Cardiac muscle cell (in vitro differentiated cells and primary cell): ENCODE measurements at regions not wholly inside any gene's neighbourhood (a gene's known extent, or its start where the extent isn't known, plus 50 kb on each side); places are given as distances from the start of the nearest gene placed in this dataset.

Experiments used
- DNase-seq, 2 donors: peaks; one replicate each; pipeline versions ENCODE4 v3.0.0 to v3.0.0-alpha.2; 2010 to 2017; ENCODE audit warnings: low read depth in 1 of 2, low spot score in 1 of 2
- H3K27ac ChIP-seq: fragments of 200-600 bp; sonication (generic); 2 replicates; pipeline ENCODE4 v1.5.1; 2016
- H3K27me3 ChIP-seq: fragments of 200-600 bp; sonication (generic); 2 replicates; pipeline ENCODE4 v1.6.0; 2016; ENCODE audit warnings: control low read depth
- H3K36me3 ChIP-seq: fragments of 200-600 bp; sonication (generic); 2 replicates; pipeline ENCODE4 v1.5.1; 2016; ENCODE audit warnings: control low read depth
- H3K4me1 ChIP-seq: fragments of 200-600 bp; sonication (generic); 2 replicates; pipeline ENCODE4 v1.8.1; 2017; ENCODE audit warnings: low read depth, mild to moderate bottlenecking, mixed run types
- H3K4me3 ChIP-seq: fragments of 200-600 bp; sonication (generic); 2 replicates; pipeline ENCODE4 v1.5.1; 2016; ENCODE audit warnings: mild to moderate bottlenecking
- H3K9me3 ChIP-seq: fragments of 200-600 bp; sonication (generic); 2 replicates; pipeline ENCODE4 v1.5.1; 2017; ENCODE audit warnings: low read depth, mild to moderate bottlenecking, control low read depth
- CTCF ChIP-seq: IDR thresholded peaks from 2 replicates; pipeline ENCODE4 v1.5.1; 2012; ENCODE audit warnings: low read depth, mild to moderate bottlenecking, low read length

DNA sequence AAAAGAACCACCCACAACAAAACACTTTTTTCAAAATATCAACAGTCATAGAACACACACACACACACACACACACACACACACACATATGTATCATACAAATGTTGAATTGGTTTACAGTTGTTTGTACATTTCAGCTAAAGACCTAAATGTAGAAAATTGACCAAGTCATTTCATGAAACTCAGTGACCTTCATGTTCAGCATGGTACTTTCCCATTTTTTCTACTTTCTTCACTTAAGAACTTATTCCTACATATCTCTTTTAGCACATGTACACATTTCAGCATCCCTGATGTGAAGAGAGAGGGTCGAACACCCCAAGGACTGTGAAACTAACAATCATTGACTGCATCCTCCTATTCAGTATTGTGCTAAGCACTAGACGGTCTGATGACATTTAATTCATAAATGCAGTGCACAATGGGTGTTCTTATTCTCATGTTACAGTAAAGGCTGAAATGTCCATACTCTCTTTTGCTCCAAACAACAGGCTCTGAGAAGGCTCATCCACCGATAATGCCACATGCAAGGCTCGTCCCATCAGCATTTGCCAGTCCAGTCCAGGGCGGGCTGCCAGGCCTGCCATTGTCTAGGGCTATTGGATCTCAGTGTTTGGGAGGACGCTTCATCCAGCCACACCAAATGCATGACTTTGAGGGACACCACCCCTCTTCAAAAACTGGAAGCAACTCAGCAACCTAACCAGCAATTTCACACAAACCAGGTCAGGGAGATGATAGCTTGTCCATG lies 150.1 kb upstream of the RUNX1 start:
- Histone ChIP-seq H3K27me3 (peaks cover 59% of the 10 kb centered on the region), H3K9me3 (no peaks in the 10 kb centered on the region), H3K36me3 (no peaks in the 10 kb centered on the region), H3K4me1 (no peaks in the 10 kb centered on the region), H3K27ac (no peak overlapping the region), H3K4me3 (no peak overlapping the region)
- DNase-seq = no peak
- no peak for TF ChIP-seq CTCF

GRCh38 chr21:35198565-35198964 lies 149.5 kb upstream of the RUNX1 start:
- DNase-seq = no peak
- Histone ChIP-seq H3K27ac (no peak overlapping the region), H3K4me3 (no peak overlapping the region), H3K27me3 (peaks cover 53% of the 10 kb centered on the region), H3K4me1 (no peaks in the 10 kb centered on the region), H3K36me3 (no peaks in the 10 kb centered on the region), H3K9me3 (no peaks in the 10 kb centered on the region)
- no peak for TF ChIP-seq CTCF

DNA sequence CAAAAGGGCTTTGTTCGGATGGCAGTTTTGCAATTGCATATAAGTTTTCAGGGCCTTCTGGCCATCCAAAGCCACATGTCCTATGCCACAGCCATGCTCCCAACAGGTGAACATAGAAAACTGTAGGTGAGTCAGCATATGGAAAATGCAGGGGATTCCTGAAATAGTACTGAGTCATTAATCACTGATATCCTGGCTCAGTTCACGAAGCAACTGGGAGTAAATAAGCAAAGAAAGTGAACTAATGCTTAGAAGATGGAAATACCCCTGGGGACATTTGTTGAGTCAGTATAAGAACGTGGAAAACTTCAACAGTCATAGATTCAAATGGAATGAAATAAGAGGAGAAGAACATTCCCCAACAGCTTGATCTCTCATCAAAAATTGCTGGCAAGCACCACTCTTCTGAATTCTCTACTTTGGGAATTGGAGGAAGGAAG lies 148.9 kb upstream of the RUNX1 start:
- DNase-seq = peak in 1 of 2 donors; percentile 79
- Histone ChIP-seq H3K4me3 (no peak overlapping the region), H3K9me3 (no peaks in the 10 kb centered on the region), H3K4me1 (no peaks in the 10 kb centered on the region), H3K36me3 (no peaks in the 10 kb centered on the region), H3K27ac (no peak overlapping the region), H3K27me3 (peaks cover 47% of the 10 kb centered on the region)
- TF ChIP-seq CTCF = no peak

GRCh38 chr21:35197191-35197590 lies 148.1 kb upstream of the RUNX1 start:
- no peak for TF ChIP-seq CTCF
- no peak for DNase-seq
- peaks cover 42% of the 10 kb centered on the region for H3K27me3 ChIP-seq
- H3K36me3 ChIP-seq = no peaks in the 10 kb centered on the region
- no peaks in the 10 kb centered on the region for H3K4me1 ChIP-seq
- H3K4me3 ChIP-seq = no peak overlapping the region
- H3K27ac ChIP-seq = no peak overlapping the region
- no peaks in the 10 kb centered on the region for H3K9me3 ChIP-seq

- no peak for DNase-seq
- Histone ChIP-seq H3K27me3 (peaks cover 39% of the 10 kb centered on the region), H3K36me3 (no peaks in the 10 kb centered on the region), H3K4me1 (no peaks in the 10 kb centered on the region), H3K27ac (no peak overlapping the region), H3K9me3 (no peaks in the 10 kb centered on the region), H3K4me3 (no peak overlapping the region)
- TF ChIP-seq CTCF = no peak
These were observed 147.0 kb upstream of the RUNX1 start for GRCh38 chr21:35196128-35196527.

GRCh38 chr21:35195232-35195631 lies 146.1 kb upstream of the RUNX1 start:
- H3K36me3 ChIP-seq = no peaks in the 10 kb centered on the region
- no peak overlapping the region for H3K4me3 ChIP-seq
- no peaks in the 10 kb centered on the region for H3K9me3 ChIP-seq
- peaks cover 39% of the 10 kb centered on the region for H3K27me3 ChIP-seq
- DNase-seq = no peak
- H3K4me1 ChIP-seq = no peaks in the 10 kb centered on the region
- H3K27ac ChIP-seq = no peak overlapping the region
- no peak for TF ChIP-seq CTCF
